ENCODE measurements at regions not wholly inside any gene's neighbourhood (a gene's known extent, or its start where the extent isn't known, plus 50 kb on each side); places are given as distances from the start of the nearest gene placed in this dataset.

DNA sequence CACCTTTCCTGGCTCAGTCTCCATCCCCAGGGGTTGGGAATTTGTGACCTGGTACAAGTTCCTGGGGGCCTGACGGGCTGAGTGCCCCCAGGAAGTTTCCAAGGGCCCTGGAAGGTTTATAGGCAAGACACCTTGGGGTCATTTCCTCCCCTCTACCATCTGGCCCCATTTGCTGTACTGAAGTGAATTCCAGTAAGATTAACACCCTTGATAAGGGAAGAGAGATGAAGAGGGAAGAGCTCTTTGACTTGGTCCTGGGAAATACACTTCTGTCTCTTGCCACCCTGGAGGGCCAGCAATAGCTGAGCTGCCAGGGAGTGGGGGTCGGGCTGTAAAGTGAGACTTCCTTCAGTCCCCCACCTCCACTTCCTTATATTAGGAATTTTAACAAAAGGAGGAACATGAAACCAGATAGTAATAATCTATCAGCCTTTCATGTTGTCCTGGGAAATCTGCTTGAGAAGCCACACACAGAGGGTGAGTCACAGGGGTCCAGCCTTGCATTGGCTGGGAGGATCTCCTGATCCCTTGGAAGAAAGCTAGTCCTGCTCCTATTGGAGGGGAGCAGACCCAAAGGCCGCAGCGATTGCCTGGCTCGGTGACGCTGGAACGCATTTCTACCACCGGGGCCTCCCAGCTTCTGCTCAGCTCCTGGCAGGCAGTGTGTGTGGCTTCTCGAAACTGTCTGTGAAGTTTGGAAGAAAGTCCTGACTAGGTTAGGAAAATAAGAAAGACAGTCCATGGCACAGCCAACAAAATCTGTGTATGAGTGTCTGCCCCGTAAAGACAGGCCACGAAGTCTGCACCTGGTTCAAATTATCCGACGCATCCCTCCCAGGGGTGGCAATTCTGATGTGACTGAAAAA is 87.3 kb downstream of the ACAA2 start:
- TF ChIP-seq, protein P1, sequence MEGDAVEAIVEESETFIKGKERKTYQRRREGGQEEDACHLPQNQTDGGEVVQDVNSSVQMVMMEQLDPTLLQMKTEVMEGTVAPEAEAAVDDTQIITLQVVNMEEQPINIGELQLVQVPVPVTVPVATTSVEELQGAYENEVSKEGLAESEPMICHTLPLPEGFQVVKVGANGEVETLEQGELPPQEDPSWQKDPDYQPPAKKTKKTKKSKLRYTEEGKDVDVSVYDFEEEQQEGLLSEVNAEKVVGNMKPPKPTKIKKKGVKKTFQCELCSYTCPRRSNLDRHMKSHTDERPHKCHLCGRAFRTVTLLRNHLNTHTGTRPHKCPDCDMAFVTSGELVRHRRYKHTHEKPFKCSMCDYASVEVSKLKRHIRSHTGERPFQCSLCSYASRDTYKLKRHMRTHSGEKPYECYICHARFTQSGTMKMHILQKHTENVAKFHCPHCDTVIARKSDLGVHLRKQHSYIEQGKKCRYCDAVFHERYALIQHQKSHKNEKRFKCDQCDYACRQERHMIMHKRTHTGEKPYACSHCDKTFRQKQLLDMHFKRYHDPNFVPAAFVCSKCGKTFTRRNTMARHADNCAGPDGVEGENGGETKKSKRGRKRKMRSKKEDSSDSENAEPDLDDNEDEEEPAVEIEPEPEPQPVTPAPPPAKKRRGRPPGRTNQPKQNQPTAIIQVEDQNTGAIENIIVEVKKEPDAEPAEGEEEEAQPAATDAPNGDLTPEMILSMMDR (IDR thresholded peaks at IDR 0.05) = no peak
- TF ChIP-seq POLR2A (IDR thresholded peaks at IDR 0.05) (no peak), EP300 (IDR thresholded peaks at IDR 0.05) (no peak)

Data from ovary (tissue), 3 donors.